LNCAP (cell line): ENCODE measurements at regions not wholly inside any gene's neighbourhood (a gene's known extent, or its start where the extent isn't known, plus 50 kb on each side); places are given as distances from the start of the nearest gene placed in this dataset.

Experiments used
- CTCF ChIP-seq: fragments of 450-650 bp; IDR thresholded peaks from 2 replicates; pipeline ENCODE4 v1.5.1; 2017; ENCODE audit warnings: mild to moderate bottlenecking

GRCh38 chr5:162870966-162871365 lies 566.4 kb upstream of the CCNG1 start:
- TF ChIP-seq CTCF, result no peak

GRCh38 chr5:162882629-162883028 lies 554.8 kb upstream of the CCNG1 start:
- TF ChIP-seq CTCF, result no peak

GRCh38 chr5:162886717-162887116 lies 550.7 kb upstream of the CCNG1 start:
- TF ChIP-seq CTCF, result no peak

GRCh38 chr5:162888268-162888667 lies 549.1 kb upstream of the CCNG1 start:
- no peak for TF ChIP-seq CTCF

- no peak for TF ChIP-seq CTCF
Observed at GRCh38 chr5:162911873-162912272, 525.5 kb upstream of the CCNG1 start.

- no peak for TF ChIP-seq CTCF
Observed at GRCh38 chr5:162916368-162916767, 521.0 kb upstream of the CCNG1 start.

GRCh38 chr5:162929104-162929503 lies 508.3 kb upstream of the CCNG1 start:
- no peak for TF ChIP-seq CTCF

GRCh38 chr5:162931501-162931900 lies 505.9 kb upstream of the CCNG1 start:
- no peak for TF ChIP-seq CTCF
